CD4-positive, alpha-beta T cell treated with Interleukin-4 for 4 hours (primary cell): ENCODE measurements at regions not wholly inside any gene's neighbourhood (a gene's known extent, or its start where the extent isn't known, plus 50 kb on each side); places are given as distances from the start of the nearest gene placed in this dataset.

Experiments
- DNase-seq: peaks from one replicate; pipeline ENCODE4 v3.0.0-alpha.2; 2020

- peak; percentile 87 for DNase-seq
Observed at GRCh38 chr1:234725177-234726132, 115.5 kb upstream of the IRF2BP2 start.

GRCh38 chr1:234724516-234725176, 114.7 kb upstream of the IRF2BP2 start:
- peak; percentile 3 for DNase-seq

GRCh38 chr1:234722904-234723720, 113.1 kb upstream of the IRF2BP2 start:
- DNase-seq: peak; percentile 81

- no peak for DNase-seq
Observed at GRCh38 chr1:234722270-234722704, 112.3 kb upstream of the IRF2BP2 start.

- DNase-seq: no peak
Observed at GRCh38 chr1:234721476-234722269, 111.7 kb upstream of the IRF2BP2 start.

- DNase-seq: no peak
Observed at GRCh38 chr1:234720709-234721441, 110.9 kb upstream of the IRF2BP2 start.

GRCh38 chr1:234719454-234720251, 109.7 kb upstream of the IRF2BP2 start:
- no peak for DNase-seq

- DNase-seq: no peak
Observed at GRCh38 chr1:234718496-234719453, 108.8 kb upstream of the IRF2BP2 start.

- DNase-seq: no peak
Observed at GRCh38 chr1:234716908-234717375, 107.0 kb upstream of the IRF2BP2 start.

- DNase-seq: no peak
Observed at GRCh38 chr1:234715252-234716014, 105.5 kb upstream of the IRF2BP2 start.

- no peak for DNase-seq
Observed at GRCh38 chr1:234713859-234714258, 103.9 kb upstream of the IRF2BP2 start.

- DNase-seq: no peak
Observed at GRCh38 chr1:234713440-234713839, 103.5 kb upstream of the IRF2BP2 start.

- no peak for DNase-seq
Observed at GRCh38 chr1:234712891-234713305, 102.9 kb upstream of the IRF2BP2 start.

- no peak for DNase-seq
Observed at GRCh38 chr1:234710936-234711724, 101.2 kb upstream of the IRF2BP2 start.

GRCh38 chr1:234710381-234710780, 100.4 kb upstream of the IRF2BP2 start:
- no peak for DNase-seq

- no peak for DNase-seq
Observed at GRCh38 chr1:234709473-234710228, 99.7 kb upstream of the IRF2BP2 start.
